Lower lobe of right lung (tissue), 2 donors: ENCODE measurements at regions not wholly inside any gene's neighbourhood (a gene's known extent, or its start where the extent isn't known, plus 50 kb on each side); places are given as distances from the start of the nearest gene placed in this dataset.

Experiments used
- ATAC-seq, 2 donors: fragments of 200-7000 bp; cut with Tn5 transposase; one replicate each; pipeline ENCODE4 v1.9.1; 2020 to 2022; ENCODE audit warnings: mild to moderate bottlenecking in 2 of 2, moderate library complexity in 2 of 2
- DNase-seq: peaks from one replicate; pipeline ENCODE4 v3.0.0-alpha.2; 2020
- H3K27ac ChIP-seq: fragments of 200-600 bp; one replicate; pipeline ENCODE4 v1.8.0; 2022
- H3K27me3 ChIP-seq: fragments of 200-600 bp; one replicate; pipeline ENCODE4 v1.8.0; 2022; ENCODE audit warnings: low read depth
- H3K36me3 ChIP-seq: fragments of 200-600 bp; one replicate; pipeline ENCODE4 v1.8.0; 2022; ENCODE audit warnings: mild to moderate bottlenecking
- H3K4me1 ChIP-seq: fragments of 200-600 bp; one replicate; pipeline ENCODE4 v1.8.0; 2022
- H3K4me3 ChIP-seq: fragments of 200-600 bp; one replicate; pipeline ENCODE4 v1.8.0; 2022; ENCODE audit warnings: mild to moderate bottlenecking
- H3K9me3 ChIP-seq: fragments of 200-600 bp; one replicate; pipeline ENCODE4 v1.8.0; 2022
- CTCF ChIP-seq: fragments of 200-600 bp; IDR thresholded peaks from one replicate; pipeline ENCODE4 v1.8.0; 2022; ENCODE audit warnings: antibody characterized with exemption, mild to moderate bottlenecking
- intact Hi-C: fragments of 100-400 bp; cut with DNase I; formaldehyde crosslinking; loops from one replicate; pipeline ENCODE4 v1.11.0; 2022
- donor health status: DM: no; HTN: yes; CAD: no; lungs with severe emphysema.

- DNase-seq (no peak), ATAC-seq (no peak)
- Histone ChIP-seq H3K27me3 (no peaks in the 10 kb centered on the region), H3K27ac (no peak overlapping the region), H3K4me3 (no peak overlapping the region), H3K36me3 (no peaks in the 10 kb centered on the region), H3K9me3 (no peaks in the 10 kb centered on the region), H3K4me1 (no peaks in the 10 kb centered on the region)
- no peak for TF ChIP-seq CTCF
- intact Hi-C loops, result no loop called here
These were observed 295.6 kb downstream of the KIF4B start for GRCh38 chr5:155309021-155309746.

- H3K4me1 ChIP-seq, result no peaks in the 10 kb centered on the region
- no peak overlapping the region for H3K27ac ChIP-seq
- no peak for TF ChIP-seq CTCF
- intact Hi-C loops, result no loop called here
- no peaks in the 10 kb centered on the region for H3K27me3 ChIP-seq
- no peaks in the 10 kb centered on the region for H3K9me3 ChIP-seq
- no peaks in the 10 kb centered on the region for H3K36me3 ChIP-seq
- no peak for ATAC-seq
- H3K4me3 ChIP-seq, result no peak overlapping the region
- no peak for DNase-seq
These were observed 298.2 kb downstream of the KIF4B start for GRCh38 chr5:155311721-155312120.

- DNase-seq, result no peak
- no peak overlapping the region for H3K27ac ChIP-seq
- no peak overlapping the region for H3K4me3 ChIP-seq
- H3K9me3 ChIP-seq, result no peaks in the 10 kb centered on the region
- H3K27me3 ChIP-seq, result no peaks in the 10 kb centered on the region
- intact Hi-C loops, result no loop called here
- no peak for TF ChIP-seq CTCF
- no peaks in the 10 kb centered on the region for H3K4me1 ChIP-seq
- ATAC-seq, result no peak
- H3K36me3 ChIP-seq, result no peaks in the 10 kb centered on the region
These were observed 300.0 kb downstream of the KIF4B start for GRCh38 chr5:155313518-155313917.

- intact Hi-C loops, result no loop called here
- DNase-seq (no peak), ATAC-seq (no peak)
- Histone ChIP-seq H3K9me3 (no peaks in the 10 kb centered on the region), H3K4me3 (no peak overlapping the region), H3K36me3 (no peaks in the 10 kb centered on the region), H3K4me1 (no peaks in the 10 kb centered on the region), H3K27me3 (no peaks in the 10 kb centered on the region), H3K27ac (no peak overlapping the region)
- TF ChIP-seq CTCF, result no peak
These were observed 302.6 kb downstream of the KIF4B start for GRCh38 chr5:155316070-155316714.

- Histone ChIP-seq H3K9me3 (no peaks in the 10 kb centered on the region), H3K27ac (no peak overlapping the region), H3K36me3 (no peaks in the 10 kb centered on the region), H3K27me3 (no peaks in the 10 kb centered on the region), H3K4me3 (no peak overlapping the region), H3K4me1 (no peaks in the 10 kb centered on the region)
- no peak for TF ChIP-seq CTCF
- intact Hi-C loops, result no loop called here
- DNase-seq, result no peak
- no peak for ATAC-seq
These were observed 319.1 kb downstream of the KIF4B start for GRCh38 chr5:155332618-155333017.
